ENCODE measurements at regions not wholly inside any gene's neighbourhood (a gene's known extent, or its start where the extent isn't known, plus 50 kb on each side); places are given as distances from the start of the nearest gene placed in this dataset.
"Not testable (repeated sequence)": the region's sequence is repeated elsewhere in the genome, so short reads cannot be mapped to it uniquely, and the experiment has no call there.

- Histone ChIP-seq H3K27me3 (ENCODE audit: insufficient read depth, poor library complexity, severe bottlenecking) (no peaks in the 10 kb centered on the region), H3K27ac (replicated peaks) (no peak overlapping the region), H3K4me3 (replicated peaks; ENCODE audit: insufficient read depth, low read length) (no peak overlapping the region)
- no peak for DNase-seq (ENCODE audit: low read depth in 1 of 2, low spot score in 1 of 2)
- no peak for TF ChIP-seq SPI1 (IDR thresholded peaks at IDR 0.05; ENCODE audit: borderline replicate concordance, low read depth)
- TF ChIP-seq CTCF (IDR thresholded peaks at IDR 0.05; ENCODE audit: insufficient read depth, low read length) = no peak
Measured at GRCh38 chr12:38222011-38222410, 94.6 kb upstream of the ALG10B start.

- H3K27ac ChIP-seq (replicated peaks); DNase-seq (ENCODE audit: low read depth in 1 of 2, low spot score in 1 of 2); H3K27me3 ChIP-seq (ENCODE audit: insufficient read depth, poor library complexity, severe bottlenecking); H3K4me3 ChIP-seq (replicated peaks; ENCODE audit: insufficient read depth, low read length): not testable (repeated sequence)
Measured at GRCh38 chr12:38238328-38238727, 78.2 kb upstream of the ALG10B start.

- no peak for DNase-seq (ENCODE audit: low read depth in 1 of 2, low spot score in 1 of 2)
- no peak overlapping the region for H3K27ac ChIP-seq (replicated peaks)
- TF ChIP-seq SPI1 (IDR thresholded peaks at IDR 0.05; ENCODE audit: borderline replicate concordance, low read depth) = no peak
- TF ChIP-seq CTCF (IDR thresholded peaks at IDR 0.05; ENCODE audit: insufficient read depth, low read length) = no peak
- TF ChIP-seq REST (IDR thresholded peaks at IDR 0.05; ENCODE audit: insufficient replicate concordance, low read depth) = no peak
- TF ChIP-seq POLR2AphosphoS5 (IDR thresholded peaks at IDR 0.05; ENCODE audit: low read depth) = no peak
- no peak for TF ChIP-seq GABPA (IDR thresholded peaks at IDR 0.05; ENCODE audit: low read depth)
- no peaks in the 10 kb centered on the region for H3K27me3 ChIP-seq (ENCODE audit: insufficient read depth, poor library complexity, severe bottlenecking)
- H3K4me3 ChIP-seq (replicated peaks; ENCODE audit: insufficient read depth, low read length) = no peak overlapping the region
Measured at GRCh38 chr12:38253778-38254177, 62.8 kb upstream of the ALG10B start.

GRCh38 chr12:38258411-38258810, 58.2 kb upstream of the ALG10B start:
- Histone ChIP-seq H3K27me3 (ENCODE audit: insufficient read depth, poor library complexity, severe bottlenecking) (no peaks in the 10 kb centered on the region), H3K27ac (replicated peaks) (no peak overlapping the region), H3K4me3 (replicated peaks; ENCODE audit: insufficient read depth, low read length) (no peak overlapping the region)

More at GRCh38 chr12:38258411-38258810, 58.2 kb upstream of the ALG10B start:
- TF ChIP-seq GABPA (IDR thresholded peaks at IDR 0.05; ENCODE audit: low read depth) (no peak), REST (IDR thresholded peaks at IDR 0.05; ENCODE audit: insufficient replicate concordance, low read depth) (no peak), POLR2AphosphoS5 (IDR thresholded peaks at IDR 0.05; ENCODE audit: low read depth) (no peak), SPI1 (IDR thresholded peaks at IDR 0.05; ENCODE audit: borderline replicate concordance, low read depth) (no peak), CTCF (IDR thresholded peaks at IDR 0.05; ENCODE audit: insufficient read depth, low read length) (no peak)
- DNase-seq (ENCODE audit: low read depth in 1 of 2, low spot score in 1 of 2) = no peak

Data from HL-60 (cell line).